ENCODE measurements at regions not wholly inside any gene's neighbourhood (a gene's known extent, or its start where the extent isn't known, plus 50 kb on each side); places are given as distances from the start of the nearest gene placed in this dataset.

- TF ChIP-seq EP300 (IDR thresholded peaks at IDR 0.05; ENCODE audit: low read depth) (no peak), POLR2A (IDR thresholded peaks at IDR 0.05) (no peak)
- TF ChIP-seq, protein P1, sequence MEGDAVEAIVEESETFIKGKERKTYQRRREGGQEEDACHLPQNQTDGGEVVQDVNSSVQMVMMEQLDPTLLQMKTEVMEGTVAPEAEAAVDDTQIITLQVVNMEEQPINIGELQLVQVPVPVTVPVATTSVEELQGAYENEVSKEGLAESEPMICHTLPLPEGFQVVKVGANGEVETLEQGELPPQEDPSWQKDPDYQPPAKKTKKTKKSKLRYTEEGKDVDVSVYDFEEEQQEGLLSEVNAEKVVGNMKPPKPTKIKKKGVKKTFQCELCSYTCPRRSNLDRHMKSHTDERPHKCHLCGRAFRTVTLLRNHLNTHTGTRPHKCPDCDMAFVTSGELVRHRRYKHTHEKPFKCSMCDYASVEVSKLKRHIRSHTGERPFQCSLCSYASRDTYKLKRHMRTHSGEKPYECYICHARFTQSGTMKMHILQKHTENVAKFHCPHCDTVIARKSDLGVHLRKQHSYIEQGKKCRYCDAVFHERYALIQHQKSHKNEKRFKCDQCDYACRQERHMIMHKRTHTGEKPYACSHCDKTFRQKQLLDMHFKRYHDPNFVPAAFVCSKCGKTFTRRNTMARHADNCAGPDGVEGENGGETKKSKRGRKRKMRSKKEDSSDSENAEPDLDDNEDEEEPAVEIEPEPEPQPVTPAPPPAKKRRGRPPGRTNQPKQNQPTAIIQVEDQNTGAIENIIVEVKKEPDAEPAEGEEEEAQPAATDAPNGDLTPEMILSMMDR (IDR thresholded peaks at IDR 0.05) = no peak
Observed at GRCh38 chr21:28239340-28239739, 753.3 kb downstream of the LTN1 start.

Data from transverse colon (tissue), 3 donors.